ENCODE measurements at regions not wholly inside any gene's neighbourhood (a gene's known extent, or its start where the extent isn't known, plus 50 kb on each side); places are given as distances from the start of the nearest gene placed in this dataset.
"Not testable (repeated sequence)": the region's sequence is repeated elsewhere in the genome, so short reads cannot be mapped to it uniquely, and the experiment has no call there.

DNA sequence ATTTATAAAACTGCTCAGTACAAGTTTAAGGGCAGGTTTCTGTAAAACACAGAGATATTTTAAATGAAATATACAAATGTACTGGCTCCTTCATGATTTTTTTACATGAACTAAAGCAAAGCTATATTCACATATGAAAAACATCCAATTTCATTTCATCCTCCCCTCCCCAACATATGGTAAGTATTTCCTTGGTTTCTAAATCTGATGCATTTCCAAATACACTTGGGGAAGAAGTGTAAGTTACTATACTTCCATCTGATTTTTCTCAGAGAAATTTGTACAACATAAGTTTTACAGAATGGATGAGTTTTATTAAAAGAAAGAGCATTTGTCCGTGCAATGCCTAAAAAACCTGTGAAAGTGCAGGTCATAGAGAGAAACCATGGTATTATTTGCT, 109.0 kb upstream of the POMZP3 start:
- not testable (repeated sequence) for H3K9ac ChIP-seq (ENCODE audit: low read depth, low read length); H3K36me3 ChIP-seq (ENCODE audit: control insufficient read depth, insufficient read depth, low read length); H3K9me3 ChIP-seq (ENCODE audit: control insufficient read depth, insufficient read depth, low read length); H3K4me1 ChIP-seq (ENCODE audit: control insufficient read depth, insufficient read depth, low read length); H3K27me3 ChIP-seq (ENCODE audit: control insufficient read depth, insufficient read depth, low read length); H3K4me3 ChIP-seq (ENCODE audit: low read depth, low read length)

DNA sequence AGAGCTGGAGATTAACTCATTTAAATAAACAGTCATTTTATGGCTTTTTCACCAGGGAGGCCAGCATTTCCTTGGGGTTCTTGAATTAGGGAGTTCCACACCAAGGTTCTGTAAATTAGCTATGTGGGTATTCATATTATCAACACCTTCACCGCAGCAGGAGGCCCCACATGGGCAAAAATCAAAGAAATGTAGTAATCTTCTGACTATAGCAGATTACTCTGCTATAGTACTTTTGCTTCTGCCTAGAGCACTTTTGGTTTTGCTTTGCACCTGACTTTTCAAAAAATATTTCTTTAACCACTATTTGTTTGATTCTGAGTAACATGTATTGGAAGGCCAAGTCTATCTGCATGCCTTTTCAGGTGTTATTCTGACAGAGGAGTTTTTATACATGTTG, 108.6 kb upstream of the POMZP3 start:
- H3K9ac ChIP-seq (ENCODE audit: low read depth, low read length); H3K9me3 ChIP-seq (ENCODE audit: control insufficient read depth, insufficient read depth, low read length); H3K36me3 ChIP-seq (ENCODE audit: control insufficient read depth, insufficient read depth, low read length); H3K27me3 ChIP-seq (ENCODE audit: control insufficient read depth, insufficient read depth, low read length); H3K4me1 ChIP-seq (ENCODE audit: control insufficient read depth, insufficient read depth, low read length); H3K4me3 ChIP-seq (ENCODE audit: low read depth, low read length): not testable (repeated sequence)

DNA sequence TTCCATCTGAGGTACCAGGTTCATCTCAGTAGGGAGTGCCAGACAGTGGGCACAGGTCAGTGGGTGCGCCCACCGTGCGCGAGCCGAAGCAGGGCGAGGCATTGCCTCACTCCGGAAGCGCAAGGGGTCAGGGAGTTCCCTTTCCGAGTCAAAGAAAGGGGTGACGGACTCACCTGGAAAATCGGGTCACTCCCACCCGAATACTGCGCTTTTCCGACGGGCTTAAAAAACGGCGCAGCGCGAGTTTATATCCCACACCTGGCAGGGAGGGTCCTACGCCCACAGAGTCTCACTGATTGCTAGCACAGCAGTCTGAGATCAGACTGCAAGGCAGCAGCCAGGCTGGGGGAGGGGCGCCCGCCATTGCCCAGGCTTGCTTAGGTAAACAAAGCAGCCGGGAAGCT, 101.5 kb upstream of the POMZP3 start:
- H3K9ac ChIP-seq (ENCODE audit: low read depth, low read length); H3K4me1 ChIP-seq (ENCODE audit: control insufficient read depth, insufficient read depth, low read length); H3K36me3 ChIP-seq (ENCODE audit: control insufficient read depth, insufficient read depth, low read length); H3K9me3 ChIP-seq (ENCODE audit: control insufficient read depth, insufficient read depth, low read length); H3K27me3 ChIP-seq (ENCODE audit: control insufficient read depth, insufficient read depth, low read length): not testable (repeated sequence)
- H3K4me3 ChIP-seq (ENCODE audit: low read depth, low read length) = peak overlapping the region; percentile 40

DNA sequence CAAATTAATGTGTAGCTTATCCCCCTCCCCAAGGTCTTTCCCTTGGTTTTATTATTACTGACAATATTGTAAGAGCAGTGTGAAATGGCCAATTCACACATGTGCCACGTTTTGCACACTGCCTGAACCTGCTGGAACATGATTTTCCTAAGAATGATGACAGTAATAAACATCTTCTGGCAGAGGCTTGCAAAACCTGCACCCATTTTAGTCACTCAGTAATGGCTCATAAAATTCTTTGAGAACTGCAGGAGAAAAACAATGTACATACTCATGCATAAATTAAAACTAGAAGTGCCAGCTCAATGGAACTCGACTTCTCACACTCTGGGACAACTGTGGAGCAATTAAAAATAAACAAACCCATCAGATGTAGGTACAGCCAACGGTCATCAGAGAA, 96.8 kb upstream of the POMZP3 start:
- not testable (repeated sequence) for H3K4me3 ChIP-seq (ENCODE audit: low read depth, low read length); H3K27me3 ChIP-seq (ENCODE audit: control insufficient read depth, insufficient read depth, low read length); H3K4me1 ChIP-seq (ENCODE audit: control insufficient read depth, insufficient read depth, low read length)

DNA sequence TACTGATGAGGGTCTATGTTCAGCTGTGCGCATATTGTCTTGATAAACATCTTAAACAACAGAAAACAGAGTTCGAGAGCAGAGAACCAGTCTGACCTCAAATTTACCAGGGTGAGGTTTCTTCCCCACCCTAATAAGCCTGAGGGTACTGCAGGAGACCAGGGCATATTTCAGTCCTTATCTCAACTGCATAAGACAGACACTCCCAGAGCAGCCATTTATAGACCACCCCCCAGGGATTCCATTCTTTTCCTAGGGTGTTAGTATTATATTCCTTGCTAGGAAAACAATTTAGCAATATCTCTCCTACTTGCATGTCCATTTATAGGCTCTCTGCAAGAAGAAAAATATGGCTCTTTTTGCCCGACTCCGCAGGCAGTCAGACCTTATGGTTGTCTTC, 89.5 kb upstream of the POMZP3 start:
- not testable (repeated sequence) for H3K4me3 ChIP-seq (ENCODE audit: low read depth, low read length); H3K36me3 ChIP-seq (ENCODE audit: control insufficient read depth, insufficient read depth, low read length); H3K9ac ChIP-seq (ENCODE audit: low read depth, low read length); H3K9me3 ChIP-seq (ENCODE audit: control insufficient read depth, insufficient read depth, low read length); H3K4me1 ChIP-seq (ENCODE audit: control insufficient read depth, insufficient read depth, low read length); H3K27me3 ChIP-seq (ENCODE audit: control insufficient read depth, insufficient read depth, low read length)

More for the DNA sequence above, 96.8 kb upstream of the POMZP3 start:
- H3K9me3 ChIP-seq (ENCODE audit: control insufficient read depth, insufficient read depth, low read length); H3K36me3 ChIP-seq (ENCODE audit: control insufficient read depth, insufficient read depth, low read length); H3K9ac ChIP-seq (ENCODE audit: low read depth, low read length): not testable (repeated sequence)

DNA sequence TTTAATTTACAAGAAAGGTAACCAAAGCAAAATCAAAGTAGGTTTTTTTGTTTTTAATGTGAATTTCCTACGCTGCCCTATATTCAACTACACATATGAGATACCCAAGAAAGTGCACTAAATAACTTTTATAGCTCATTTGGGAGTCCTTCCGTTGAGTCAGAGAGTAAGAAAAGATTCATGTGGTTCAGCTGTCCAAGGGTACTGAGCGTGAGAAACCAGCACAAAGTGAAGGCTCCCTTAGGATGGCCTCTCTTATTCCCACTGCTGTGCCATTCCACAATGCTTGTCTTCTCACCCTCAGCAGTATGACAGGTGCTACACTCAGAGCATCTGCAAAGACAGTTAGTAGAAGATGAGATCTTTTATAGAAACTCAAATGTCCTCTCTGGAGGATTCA, 85.8 kb upstream of the POMZP3 start:
- H3K4me3 ChIP-seq (ENCODE audit: low read depth, low read length); H3K9ac ChIP-seq (ENCODE audit: low read depth, low read length); H3K9me3 ChIP-seq (ENCODE audit: control insufficient read depth, insufficient read depth, low read length); H3K27me3 ChIP-seq (ENCODE audit: control insufficient read depth, insufficient read depth, low read length); H3K4me1 ChIP-seq (ENCODE audit: control insufficient read depth, insufficient read depth, low read length); H3K36me3 ChIP-seq (ENCODE audit: control insufficient read depth, insufficient read depth, low read length): not testable (repeated sequence)

DNA sequence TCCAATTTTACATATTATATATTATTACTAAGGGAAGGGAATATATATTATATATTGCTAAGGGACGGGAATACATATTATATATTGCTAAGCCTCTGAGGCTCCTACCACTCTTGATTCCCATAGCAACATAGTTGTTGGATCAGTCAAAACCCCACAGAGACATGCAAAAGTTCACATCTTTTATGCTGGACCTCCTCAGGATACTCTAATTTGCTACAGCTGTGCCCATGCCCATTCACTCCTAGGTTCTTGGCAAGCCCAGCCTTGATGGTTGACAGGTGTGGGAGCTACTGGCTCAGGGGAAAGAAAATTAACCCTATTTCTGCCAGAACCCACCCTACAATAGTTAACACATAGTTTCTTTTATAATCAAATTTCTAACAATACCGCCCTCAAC, 84.6 kb upstream of the POMZP3 start:
- not testable (repeated sequence) for H3K9me3 ChIP-seq (ENCODE audit: control insufficient read depth, insufficient read depth, low read length); H3K9ac ChIP-seq (ENCODE audit: low read depth, low read length); H3K27me3 ChIP-seq (ENCODE audit: control insufficient read depth, insufficient read depth, low read length); H3K4me1 ChIP-seq (ENCODE audit: control insufficient read depth, insufficient read depth, low read length); H3K4me3 ChIP-seq (ENCODE audit: low read depth, low read length); H3K36me3 ChIP-seq (ENCODE audit: control insufficient read depth, insufficient read depth, low read length)

DNA sequence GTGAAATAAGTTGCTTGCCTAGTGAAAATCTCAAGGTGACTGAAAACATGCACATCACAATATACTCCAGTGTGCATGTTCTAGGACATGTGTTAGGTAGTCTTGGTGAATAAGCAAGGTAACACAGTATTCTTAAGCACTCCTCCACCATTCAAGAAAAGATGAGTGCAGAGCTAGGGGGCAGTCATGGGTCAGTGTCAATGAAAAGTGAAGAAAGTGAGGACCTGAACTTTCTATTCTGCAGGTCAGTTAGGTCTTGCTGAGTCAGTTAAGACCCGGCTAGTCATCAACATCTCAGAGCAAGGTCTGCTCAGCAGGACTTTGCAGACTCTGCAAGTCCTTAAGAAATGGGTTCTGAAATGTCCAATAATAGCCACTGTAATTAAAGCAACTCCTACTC, 82.6 kb upstream of the POMZP3 start:
- not testable (repeated sequence) for H3K9ac ChIP-seq (ENCODE audit: low read depth, low read length); H3K4me1 ChIP-seq (ENCODE audit: control insufficient read depth, insufficient read depth, low read length); H3K27me3 ChIP-seq (ENCODE audit: control insufficient read depth, insufficient read depth, low read length); H3K4me3 ChIP-seq (ENCODE audit: low read depth, low read length); H3K9me3 ChIP-seq (ENCODE audit: control insufficient read depth, insufficient read depth, low read length); H3K36me3 ChIP-seq (ENCODE audit: control insufficient read depth, insufficient read depth, low read length)

DNA sequence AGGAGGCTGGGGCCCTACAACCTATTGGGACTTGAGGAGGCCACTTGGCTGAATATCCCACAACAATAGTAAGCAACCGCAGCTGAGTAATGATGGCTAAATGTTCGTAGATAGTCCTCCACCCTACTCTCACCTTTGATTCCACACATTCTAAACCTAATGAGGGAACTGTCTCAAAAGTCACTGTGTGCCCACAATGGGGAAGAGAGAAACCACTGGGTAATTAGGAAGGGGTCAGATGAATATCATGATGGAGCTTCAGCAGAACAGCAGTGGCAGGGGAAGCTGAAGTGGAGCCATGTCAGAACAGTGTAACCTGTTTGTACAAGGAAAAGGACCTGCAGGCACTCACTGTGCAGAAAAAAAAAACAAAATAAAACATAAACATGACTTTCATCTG, 81.4 kb upstream of the POMZP3 start:
- not testable (repeated sequence) for H3K9me3 ChIP-seq (ENCODE audit: control insufficient read depth, insufficient read depth, low read length); H3K4me1 ChIP-seq (ENCODE audit: control insufficient read depth, insufficient read depth, low read length); H3K36me3 ChIP-seq (ENCODE audit: control insufficient read depth, insufficient read depth, low read length); H3K27me3 ChIP-seq (ENCODE audit: control insufficient read depth, insufficient read depth, low read length); H3K4me3 ChIP-seq (ENCODE audit: low read depth, low read length); H3K9ac ChIP-seq (ENCODE audit: low read depth, low read length)

DNA sequence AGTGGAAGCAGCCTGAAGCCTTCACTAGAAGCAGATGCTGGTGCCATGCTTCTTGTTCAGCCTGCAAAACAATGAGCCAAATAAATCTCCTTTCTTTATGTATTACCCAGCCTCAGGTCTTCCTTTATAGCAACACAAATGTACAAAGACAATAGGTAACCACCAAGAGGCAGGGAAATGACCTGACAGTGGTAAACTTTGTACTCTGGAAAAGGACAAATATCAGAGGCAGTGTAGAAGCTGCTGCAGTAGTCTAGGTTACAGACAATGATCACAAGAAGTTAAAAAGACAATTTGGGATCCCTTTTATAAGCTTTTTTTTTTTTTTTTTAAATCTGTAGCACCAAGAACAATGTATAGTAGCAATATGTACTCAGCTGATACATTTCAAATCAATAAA, 76.7 kb upstream of the POMZP3 start:
- H3K36me3 ChIP-seq (ENCODE audit: control insufficient read depth, insufficient read depth, low read length); H3K4me1 ChIP-seq (ENCODE audit: control insufficient read depth, insufficient read depth, low read length): not testable (repeated sequence)

DNA sequence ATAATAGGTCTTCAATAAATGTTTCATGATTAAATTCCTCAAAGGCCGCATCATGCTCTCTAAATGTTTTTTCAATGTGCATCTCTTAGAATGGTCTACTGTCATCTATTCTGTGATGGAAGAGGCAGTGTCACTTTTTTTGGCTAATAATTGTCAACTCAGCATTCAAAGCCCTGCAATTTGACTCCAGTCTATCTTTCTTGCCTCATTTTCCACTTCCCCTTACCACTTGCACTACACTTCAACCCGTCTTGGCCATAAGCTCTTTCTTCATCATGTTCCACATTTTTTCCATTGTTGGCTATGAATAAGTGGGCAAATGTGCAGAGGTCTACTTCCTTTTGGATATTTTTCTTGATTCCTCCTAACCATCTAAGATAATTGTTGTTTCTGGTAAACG, 59.2 kb upstream of the POMZP3 start:
- not testable (repeated sequence) for H3K4me1 ChIP-seq (ENCODE audit: control insufficient read depth, insufficient read depth, low read length); H3K9me3 ChIP-seq (ENCODE audit: control insufficient read depth, insufficient read depth, low read length); H3K27me3 ChIP-seq (ENCODE audit: control insufficient read depth, insufficient read depth, low read length); H3K9ac ChIP-seq (ENCODE audit: low read depth, low read length); H3K36me3 ChIP-seq (ENCODE audit: control insufficient read depth, insufficient read depth, low read length); H3K4me3 ChIP-seq (ENCODE audit: low read depth, low read length)

More for the DNA sequence above, 76.7 kb upstream of the POMZP3 start:
- H3K27me3 ChIP-seq (ENCODE audit: control insufficient read depth, insufficient read depth, low read length); H3K9me3 ChIP-seq (ENCODE audit: control insufficient read depth, insufficient read depth, low read length); H3K4me3 ChIP-seq (ENCODE audit: low read depth, low read length); H3K9ac ChIP-seq (ENCODE audit: low read depth, low read length): not testable (repeated sequence)

DNA sequence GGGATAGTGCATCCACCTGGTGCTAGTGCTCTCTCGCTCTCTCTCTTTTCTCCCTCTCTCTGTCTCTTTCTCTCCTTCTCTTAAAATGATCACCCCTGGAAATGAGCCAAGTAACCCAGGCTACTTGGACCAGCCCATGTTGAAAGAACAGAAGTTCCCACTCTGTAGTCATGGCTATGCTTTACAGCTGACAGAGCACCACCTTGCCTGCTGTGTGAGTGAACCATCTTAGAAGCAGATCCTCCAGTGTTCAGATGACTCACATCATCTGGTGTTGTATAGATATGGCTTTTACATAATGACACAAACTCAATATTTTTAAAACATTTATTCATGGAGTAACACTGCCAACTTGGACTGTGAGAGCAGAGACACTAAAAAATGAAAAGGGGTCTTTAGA, 57.7 kb upstream of the POMZP3 start:
- H3K4me3 ChIP-seq (ENCODE audit: low read depth, low read length); H3K27me3 ChIP-seq (ENCODE audit: control insufficient read depth, insufficient read depth, low read length); H3K9me3 ChIP-seq (ENCODE audit: control insufficient read depth, insufficient read depth, low read length); H3K9ac ChIP-seq (ENCODE audit: low read depth, low read length); H3K36me3 ChIP-seq (ENCODE audit: control insufficient read depth, insufficient read depth, low read length); H3K4me1 ChIP-seq (ENCODE audit: control insufficient read depth, insufficient read depth, low read length): not testable (repeated sequence)

DNA sequence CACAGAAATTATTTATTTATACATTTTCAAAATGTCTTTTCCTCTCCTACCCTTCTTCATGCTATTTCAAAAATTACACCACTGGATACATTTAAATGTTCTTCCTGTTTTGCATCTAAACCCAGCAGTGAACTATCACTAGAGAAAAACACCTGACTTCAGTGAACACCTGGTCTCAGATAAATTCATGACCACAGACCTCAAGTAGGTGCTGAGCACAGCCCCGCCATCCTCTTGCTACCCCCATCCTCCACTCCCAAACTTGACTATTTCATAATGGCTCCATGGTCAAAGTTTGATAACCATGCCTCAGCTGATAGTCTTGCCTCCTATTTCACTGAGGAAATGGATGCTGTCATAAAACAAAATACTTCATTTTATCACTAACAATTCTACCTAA, 56.6 kb upstream of the POMZP3 start:
- not testable (repeated sequence) for H3K9me3 ChIP-seq (ENCODE audit: control insufficient read depth, insufficient read depth, low read length); H3K4me1 ChIP-seq (ENCODE audit: control insufficient read depth, insufficient read depth, low read length); H3K4me3 ChIP-seq (ENCODE audit: low read depth, low read length); H3K27me3 ChIP-seq (ENCODE audit: control insufficient read depth, insufficient read depth, low read length); H3K9ac ChIP-seq (ENCODE audit: low read depth, low read length); H3K36me3 ChIP-seq (ENCODE audit: control insufficient read depth, insufficient read depth, low read length)

All from iPS-15b (cell line).